HepG2 (cell line): ENCODE measurements at regions not wholly inside any gene's neighbourhood (a gene's known extent, or its start where the extent isn't known, plus 50 kb on each side); places are given as distances from the start of the nearest gene placed in this dataset.

Source experiments
- ATAC-seq: fragments of 200-7000 bp; cut with Tn5 transposase; 3 replicates; pipeline ENCODE4 v1.9.1; 2020; ENCODE audit warnings: mild to moderate bottlenecking, moderate library complexity
- BruUV-seq: library from RNA; stranded (reverse); fragments of 400-500 nt; replicated peaks from 2 replicates; lab custom pipeline; 2021; lab: Mats Ljungman, UMichigan
- CTCF ChIA-PET: fragments of 300-600 bp; formaldehyde crosslinking; extraction: SDS; loops from one replicate; lab custom pipeline; 2021; ENCODE audit warnings: low total read pairs, inconsistent platforms, low intra/inter-chr PET ratio; lab: Yijun Ruan, JAX
- POLR2A ChIA-PET: fragments of 350-600 bp; sonication (Branson Sonifier 250); formaldehyde crosslinking; loops from one replicate; lab custom pipeline; 2020; ENCODE audit warnings: antibody characterized with exemption, inconsistent platforms; lab: Yijun Ruan, JAX
- DNase-seq: peaks from one replicate; pipeline ENCODE4 v3.0.0-alpha.2; 2015; ENCODE audit warnings: low spot score
- FAIRE-seq: peaks from 3 replicates; lab custom pipeline; 2011; peaks lifted over from hg19 to GRCh38; lab: Jason Lieb, UNC
- H2AFZ ChIP-seq: one replicate; pipeline ENCODE4 v1.6.1; 2011; ENCODE audit warnings: low read length, inconsistent platforms
- H3K27ac ChIP-seq: fragments of 300-600 bp; 3 replicates; pipeline ENCODE4 v1.8.0; 2011; ENCODE audit warnings: mixed run types, mild to moderate bottlenecking, mixed read lengths, low read length, inconsistent platforms; ENCODE audit not compliant: insufficient read depth; ENCODE audit errors: extremely low read length
- H3K27me3 ChIP-seq, 2 experiments: fragments of 200-600 bp in 1 of 2; 2 replicates in 1 of 2; 3 replicates in 1 of 2; pipeline versions ENCODE4 v1.6.0 to v1.8.0; 2011; ENCODE audit warnings: low read length in 2 of 2, mild to moderate bottlenecking in 2 of 2, moderate library complexity in 2 of 2, inconsistent platforms in 1 of 2; ENCODE audit not compliant: insufficient read depth in 2 of 2, control insufficient read depth in 1 of 2
- H3K36me3 ChIP-seq, 2 experiments: fragments of 200-600 bp in 1 of 2; replicated peaks in 1 of 2; 2 replicates in 1 of 2; 3 replicates in 1 of 2; pipeline versions ENCODE4 v1.5.1 to v1.8.0; 2011; ENCODE audit warnings: low read length in 2 of 2, inconsistent platforms in 1 of 2; ENCODE audit not compliant: insufficient read depth in 2 of 2, control insufficient read depth in 1 of 2
- H3K4me1 ChIP-seq: 2 replicates; pipeline ENCODE4 v1.5.1; 2012; ENCODE audit warnings: low read length, inconsistent platforms; ENCODE audit not compliant: insufficient read depth
- H3K4me2 ChIP-seq: 2 replicates; pipeline ENCODE4 v1.6.0; 2011; ENCODE audit warnings: low read depth, low read length, inconsistent platforms
- H3K4me3 ChIP-seq, 3 experiments: fragments of 200-600 bp in 1 of 3; sonication (generic), shearing (Covaris generic) in 1 of 3; replicated peaks in 1 of 3; 2 replicates each; pipeline ENCODE4 v1.5.1; 2011 to 2016; ENCODE audit warnings: low read length in 3 of 3, inconsistent platforms in 2 of 3, low read depth in 2 of 3, mild to moderate bottlenecking in 2 of 3, control low read depth in 1 of 3, mixed read lengths in 1 of 3; ENCODE audit not compliant: insufficient read depth in 1 of 3
- H3K79me2 ChIP-seq: one replicate; pipeline ENCODE4 v1.6.1; 2011; ENCODE audit warnings: low read length, inconsistent platforms; ENCODE audit not compliant: insufficient read depth
- H3K9ac ChIP-seq: 2 replicates; pipeline ENCODE4 v1.6.0; 2011; ENCODE audit warnings: mild to moderate bottlenecking, low read depth, low read length, inconsistent platforms; ENCODE audit not compliant: insufficient read depth
- H3K9me3 ChIP-seq: 2 replicates; pipeline ENCODE4 v1.5.1; 2012; ENCODE audit warnings: mild to moderate bottlenecking, low read length
- H4K20me1 ChIP-seq: 2 replicates; pipeline ENCODE4 v1.6.0; 2011; ENCODE audit warnings: inconsistent platforms, mild to moderate bottlenecking, low read length, moderate library complexity; ENCODE audit not compliant: insufficient read depth
- BORCS8-MEF2B ChIP-seq: sonication (generic); formaldehyde crosslinking; IDR thresholded peaks from 2 replicates; pipeline ENCODE4 v1.8.0; 2022; ENCODE audit warnings: mild to moderate bottlenecking, missing genetic modification reagents
- CEBPG ChIP-seq: IDR thresholded peaks from 2 replicates; pipeline ENCODE4 v1.6.1; 2016
- NFE2L1 ChIP-seq: sonication (generic); formaldehyde crosslinking; IDR thresholded peaks from 2 replicates; pipeline ENCODE4 v1.4.0; 2020; ENCODE audit warnings: missing genetic modification reagents, mild to moderate bottlenecking, borderline replicate concordance
- PBX3 ChIP-seq: sonication (generic); formaldehyde crosslinking; IDR thresholded peaks from 2 replicates; pipeline ENCODE4 v1.8.1; 2023; ENCODE audit warnings: missing genetic modification reagents, inconsistent platforms, borderline replicate concordance
- SIX4 ChIP-seq: sonication (generic); formaldehyde crosslinking; IDR thresholded peaks from 2 replicates; pipeline ENCODE4 v1.4.0; 2020; ENCODE audit warnings: missing genetic modification reagents
- SNAPC5 ChIP-seq: sonication (generic); formaldehyde crosslinking; IDR thresholded peaks from 2 replicates; pipeline ENCODE4 v1.8.1; 2023; ENCODE audit warnings: mild to moderate bottlenecking, missing genetic modification reagents, borderline replicate concordance
- ZBTB26 ChIP-seq: IDR thresholded peaks from 2 replicates; pipeline ENCODE4 v1.6.1; 2016; ENCODE audit warnings: missing compliant biosample characterization, missing genetic modification reagents, borderline replicate concordance
- ZNF335 ChIP-seq: sonication (generic); formaldehyde crosslinking; IDR thresholded peaks from 2 replicates; pipeline ENCODE4 v1.4.0; 2020; ENCODE audit warnings: missing genetic modification reagents
- ZNF780A ChIP-seq: sonication (generic); formaldehyde crosslinking; IDR thresholded peaks from 2 replicates; pipeline ENCODE4 v1.8.0; 2022; ENCODE audit warnings: mild to moderate bottlenecking, missing genetic modification reagents, moderate library complexity
- WGBS: methylation state at CpG from one replicate; pipeline ENCODE4 v1.1.6; 2017; ENCODE audit warnings: low lambda C conversion rate; 5-methylcytosine and 5-hydroxymethylcytosine counted together
- in situ Hi-C: cut with HindIII; loops from 2 replicates; pipeline ENCODE4 v1.10.0; 2017; ENCODE audit warnings: low pct_unique_long_range_greater_than_20kb; ENCODE audit not compliant: extremely low pct_ligation_motif_present
- intact Hi-C: fragments of 100-400 bp; cut with micrococcal nuclease; formaldehyde crosslinking; loops from one replicate; pipeline ENCODE4 v1.10.0; 2022; ENCODE audit not compliant: unreplicated experiment

GRCh38 chr7:120138497-120138896 is 134.5 kb upstream of the KCND2 start:
- Histone ChIP-seq H3K9me3 (no peaks in the 10 kb centered on the region), H2AFZ (no peak overlapping the region), H3K9ac (no peak overlapping the region), H3K27ac (no peak overlapping the region), H3K36me3 (no peaks in the 10 kb centered on the region), H3K4me2 (no peak overlapping the region), H4K20me1 (no peaks in the 10 kb centered on the region), H3K27me3 (no peaks in the 10 kb centered on the region), H3K4me1 (no peaks in the 10 kb centered on the region), H3K4me3 (no peak overlapping the region), H3K79me2 (no peaks in the 10 kb centered on the region)
- ATAC-seq (no peak), DNase-seq (no peak), FAIRE-seq (no peak)
- intact Hi-C loops (no loop called here), in situ Hi-C loops (no loop called here)
- TF ChIP-seq PBX3 (CRISPR knock-in tag) (no peak), ZNF780A (CRISPR knock-in tag) (no peak), NFE2L1 (CRISPR knock-in tag) (no peak), CEBPG (CRISPR knock-in tag) (no peak), BORCS8-MEF2B (CRISPR knock-in tag) (no peak), SIX4 (no peak), ZNF335 (CRISPR knock-in tag) (no peak), ZBTB26 (CRISPR knock-in tag) (no peak), SNAPC5 (no peak)
- 3% methylated on average over 1 of the region's 1 CpG for WGBS
- BruUV-seq, result no TSS peak
- ChIA-PET CTCF (no interaction called here), POLR2A (no interaction called here)
